Heart left ventricle (tissue), 16 donors: ENCODE measurements at regions not wholly inside any gene's neighbourhood (a gene's known extent, or its start where the extent isn't known, plus 50 kb on each side); places are given as distances from the start of the nearest gene placed in this dataset.

Experiments used
- ATAC-seq, 4 donors: fragments of 200-7000 bp; cut with Tn5 transposase; one replicate each; pipeline ENCODE4 v1.9.1; 2020 to 2022; ENCODE audit warnings: moderate library complexity in 4 of 4, mild to moderate bottlenecking in 3 of 4, moderate number of reproducible peaks in 1 of 4
- DNase-seq, 5 donors: peaks; one replicate each; pipeline ENCODE4 v3.0.0-alpha.2; 2020
- H3K27ac ChIP-seq, 12 donors: fragments of 200-600 bp; sonication (generic) in 4 of 12; one replicate each; pipeline versions ENCODE4 v1.5.0 to v1.8.0; 2016 to 2022; ENCODE audit warnings: mild to moderate bottlenecking in 2 of 12
- H3K27me3 ChIP-seq, 9 donors: fragments of 200-600 bp; sonication (generic) in 2 of 9; one replicate each; pipeline versions ENCODE4 v1.5.1 to v1.8.0; 2016 to 2022; ENCODE audit warnings: mild to moderate bottlenecking in 3 of 9
- H3K36me3 ChIP-seq, 9 donors: fragments of 200-600 bp; sonication (generic) in 2 of 9; one replicate each; pipeline versions ENCODE4 v1.5.0 to v1.8.0; 2018 to 2022; ENCODE audit warnings: mild to moderate bottlenecking in 2 of 9
- H3K4me1 ChIP-seq, 12 donors: fragments of 200-600 bp; sonication (generic) in 4 of 12; one replicate each; pipeline versions ENCODE4 v1.5.0 to v1.8.0; 2016 to 2022; ENCODE audit warnings: mild to moderate bottlenecking in 3 of 12
- H3K4me3 ChIP-seq, 12 donors: fragments of 200-600 bp; sonication (generic) in 4 of 12; one replicate each; pipeline versions ENCODE4 v1.5.0 to v1.8.0; 2017 to 2022; ENCODE audit warnings: mild to moderate bottlenecking in 9 of 12, moderate library complexity in 4 of 12
- H3K9me3 ChIP-seq, 12 donors: fragments of 200-600 bp; sonication (generic) in 4 of 12; one replicate each; pipeline versions ENCODE4 v1.5.0 to v1.8.0; 2016 to 2022; ENCODE audit warnings: mild to moderate bottlenecking in 1 of 12
- CTCF ChIP-seq, 12 donors: fragments of 200-600 bp; sonication (generic) in 4 of 12; IDR thresholded peaks; one replicate each; pipeline versions ENCODE4 v1.5.0 to v1.8.0; 2018 to 2022; ENCODE audit warnings: antibody characterized with exemption in 12 of 12, mild to moderate bottlenecking in 5 of 12
- POLR2A ChIP-seq, 2 donors: fragments of 450-650 bp; IDR thresholded peaks; one replicate each; pipeline ENCODE4 v1.6.1; 2017; ENCODE audit warnings: antibody characterized with exemption in 2 of 2, mild to moderate bottlenecking in 2 of 2, moderate library complexity in 2 of 2
- WGBS, 4 donors: extraction: QIAGEN DNeasy Blood & Tissue Kit in 2 of 4; methylation state at CpG; one replicate each; pipeline versions ENCODE4 v1.1.5 to v1.1.7; 2013 to 2018; 5-methylcytosine and 5-hydroxymethylcytosine counted together
- intact Hi-C, 10 donors: fragments of 100-400 bp; cut with DNase I; formaldehyde crosslinking; loops; one replicate each; pipeline versions ENCODE4 v1.11.1 to v1.14.2; 2022
- donor health status: ischemic (EF 13 %, LVEDD 7.1; RV severe dilation, severe dysfunction).
- donor health status: healthy with polysubstance abuse.
- donor health status: DM: no; HTN: yes; CAD: no.
- donor health status: DM: no; HTN: no; CAD: no.
- donor health status: ischemic (EF 25% LVEDD 6.9; RV normal size, moderate dysfunction).
- donor health status: ischemic (EF 25% LVEDD 5.7; RV mildly dilated, moderate dysfunction).
- donor health status: healthy.
- donor health status: DM: yes; HTN: yes; CAD: no.
- donor health status: ischemic (EF 35%, LVEDD 5.7; RV mildly dilated, moderate dysfunction).
- donor health status: nonischemic (EF 11% LVEDD 7.7; RV severe dilation, severe dysfunction).
- donor health status: DM: yes; HTN: yes; CAD: no.
- donor health status: PGD.
- donor health status: ischemic (EF 29% LVEDD 5.4; RV normal size, mild dysfunction).
- donor health status: nonischemic (EF 23%, LVEDD 6.1; RV moderate dilation, normal function).

DNA sequence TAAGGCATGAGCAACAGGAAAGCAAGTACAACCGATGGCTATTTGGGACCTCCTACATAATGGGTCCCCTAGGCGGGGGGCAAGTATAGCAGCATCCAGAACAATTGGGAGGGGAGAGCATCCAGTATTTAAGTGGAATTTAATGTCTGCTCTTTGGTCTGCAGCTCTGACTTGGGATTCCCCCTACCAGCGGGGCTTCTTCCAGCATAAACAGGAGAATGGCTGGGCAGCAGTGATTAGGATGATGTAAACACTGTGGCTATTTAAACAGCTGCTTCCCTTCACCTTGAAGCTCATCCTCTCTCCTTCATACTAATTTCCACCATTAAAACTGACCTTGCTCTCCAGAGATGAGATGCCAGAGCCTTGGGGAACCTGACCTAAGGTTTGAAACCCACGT lies 73.9 kb upstream of the OXGR1 start:
- peaks cover 0 to 3% (median 0%) of the 10 kb centered on the region in 12 donors for H3K9me3 ChIP-seq
- DNase-seq (no peak), ATAC-seq (peak in 1 of 4 donors; percentile 41)
- no peaks in the 10 kb centered on the region for H3K4me1 ChIP-seq
- no peaks in the 10 kb centered on the region for H3K27me3 ChIP-seq
- intact Hi-C loops, result no loop called here
- no peaks in the 10 kb centered on the region for H3K36me3 ChIP-seq
- H3K27ac ChIP-seq, result peak overlapping the region in 1 of 12 donors; percentile 11
- WGBS, 4 donors, result 48 to 54% (median 51%) methylated on average over 4 of the region's 4 CpGs
- TF ChIP-seq CTCF (IDR thresholded peaks at IDR 0.05), result no peak
- TF ChIP-seq POLR2A (IDR thresholded peaks at IDR 0.05), result no peak
- no peak overlapping the region for H3K4me3 ChIP-seq

DNA sequence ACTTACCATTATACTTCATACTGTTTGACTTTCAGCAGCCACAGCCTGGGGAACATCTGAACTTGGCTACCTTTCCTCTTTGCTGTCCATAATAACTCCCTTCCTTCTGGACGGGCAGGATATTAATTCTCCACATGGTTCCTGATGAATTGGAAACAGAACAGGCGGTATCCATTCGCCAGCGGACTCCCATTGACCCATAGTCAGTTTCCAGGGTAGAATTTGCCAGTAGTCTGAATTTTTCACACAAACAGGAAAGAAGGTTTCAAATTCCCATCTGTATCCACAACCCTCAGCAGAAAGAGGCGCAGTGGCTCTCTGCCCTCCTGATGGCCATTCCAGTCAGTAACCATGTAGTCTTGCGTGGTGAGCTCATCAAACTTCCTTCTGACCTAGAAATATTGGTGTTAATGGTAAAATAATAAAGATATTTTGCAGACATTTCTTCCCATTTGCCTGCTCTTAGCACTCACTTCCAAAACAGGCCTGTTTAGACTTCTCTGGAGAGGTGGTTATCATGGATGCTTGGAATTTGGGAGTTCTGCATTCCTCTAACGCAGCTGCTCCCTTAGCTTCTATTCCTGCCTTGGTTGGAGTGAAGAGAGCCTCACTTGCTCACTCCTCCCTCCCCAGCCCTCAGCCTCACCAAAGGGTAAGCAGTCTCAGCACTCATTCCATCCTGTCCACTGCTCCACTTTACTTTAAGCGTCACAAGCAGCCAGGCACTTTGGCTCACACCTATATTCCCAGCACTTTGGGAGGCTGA lies 75.0 kb upstream of the OXGR1 start:
- no peaks in the 10 kb centered on the region for H3K27me3 ChIP-seq
- intact Hi-C loops, result no loop called here
- H3K4me3 ChIP-seq, result no peak overlapping the region
- peak overlapping the region in 2 of 12 donors; percentile 8 to 20 for H3K27ac ChIP-seq
- H3K36me3 ChIP-seq, result no peaks in the 10 kb centered on the region
- peaks cover 0 to 12% (median 2%) of the 10 kb centered on the region in 12 donors for H3K9me3 ChIP-seq
- DNase-seq (peak in 1 of 5 donors; percentile 22), ATAC-seq (peak in 1 of 4 donors; percentile 85)
- TF ChIP-seq POLR2A (IDR thresholded peaks at IDR 0.05), result no peak
- TF ChIP-seq CTCF (IDR thresholded peaks at IDR 0.05), result no peak
- H3K4me1 ChIP-seq, result no peaks in the 10 kb centered on the region
- 61 to 78% (median 65%) methylated on average over 8 of the region's 8 CpGs for WGBS, 4 donors

DNA sequence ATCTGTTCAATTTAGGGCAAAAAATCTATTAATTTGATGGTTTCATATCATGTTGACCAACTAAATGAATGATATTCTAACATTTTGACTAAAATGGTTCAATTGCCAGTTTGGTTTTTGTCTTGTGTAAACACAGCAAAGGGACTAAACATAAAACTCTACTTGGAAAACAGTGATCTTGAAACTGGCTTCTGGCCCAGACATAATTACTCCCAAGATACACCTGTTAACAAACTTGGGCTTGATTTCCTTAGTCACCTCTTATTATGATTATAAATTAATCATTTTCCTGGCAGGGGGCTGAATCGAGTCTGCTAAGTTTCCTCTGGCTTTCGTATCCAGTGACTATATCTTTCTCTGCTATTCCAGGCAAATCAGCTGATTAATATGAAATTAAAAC lies 78.0 kb upstream of the OXGR1 start:
- DNase-seq (no peak), ATAC-seq (no peak)
- Histone ChIP-seq H3K36me3 (no peaks in the 10 kb centered on the region), H3K27me3 (no peaks in the 10 kb centered on the region), H3K4me1 (peaks cover 0 to under 1% (median 0%) of the 10 kb centered on the region in 12 donors), H3K27ac (no peak overlapping the region), H3K4me3 (no peak overlapping the region), H3K9me3 (peaks cover 0 to 26% (median 8%) of the 10 kb centered on the region in 12 donors)
- WGBS, 4 donors, result 64 to 67% (median 65%) methylated on average over 2 of the region's 2 CpGs
- TF ChIP-seq CTCF (IDR thresholded peaks at IDR 0.05) (no peak), POLR2A (IDR thresholded peaks at IDR 0.05) (no peak)
- intact Hi-C loops, result no loop called here

GRCh38 chr13:97074618-97075017 lies 80.3 kb upstream of the OXGR1 start:
- TF ChIP-seq POLR2A (IDR thresholded peaks at IDR 0.05) (no peak), CTCF (IDR thresholded peaks at IDR 0.05) (no peak)
- intact Hi-C loops, result no loop called here
- no peak overlapping the region for H3K4me3 ChIP-seq
- no peaks in the 10 kb centered on the region for H3K27me3 ChIP-seq
- H3K9me3 ChIP-seq, result peaks cover 0 to 26% (median 8%) of the 10 kb centered on the region in 12 donors
- ATAC-seq, result no peak
- DNase-seq, result no peak
- H3K36me3 ChIP-seq, result no peaks in the 10 kb centered on the region
- 52 to 64% (median 56%) methylated on average over 1 of the region's 1 CpG for WGBS, 4 donors
- peaks cover 0 to 5% (median 0%) of the 10 kb centered on the region in 12 donors for H3K4me1 ChIP-seq
- no peak overlapping the region for H3K27ac ChIP-seq
